ENCODE measurements at regions not wholly inside any gene's neighbourhood (a gene's known extent, or its start where the extent isn't known, plus 50 kb on each side); places are given as distances from the start of the nearest gene placed in this dataset.

DNA sequence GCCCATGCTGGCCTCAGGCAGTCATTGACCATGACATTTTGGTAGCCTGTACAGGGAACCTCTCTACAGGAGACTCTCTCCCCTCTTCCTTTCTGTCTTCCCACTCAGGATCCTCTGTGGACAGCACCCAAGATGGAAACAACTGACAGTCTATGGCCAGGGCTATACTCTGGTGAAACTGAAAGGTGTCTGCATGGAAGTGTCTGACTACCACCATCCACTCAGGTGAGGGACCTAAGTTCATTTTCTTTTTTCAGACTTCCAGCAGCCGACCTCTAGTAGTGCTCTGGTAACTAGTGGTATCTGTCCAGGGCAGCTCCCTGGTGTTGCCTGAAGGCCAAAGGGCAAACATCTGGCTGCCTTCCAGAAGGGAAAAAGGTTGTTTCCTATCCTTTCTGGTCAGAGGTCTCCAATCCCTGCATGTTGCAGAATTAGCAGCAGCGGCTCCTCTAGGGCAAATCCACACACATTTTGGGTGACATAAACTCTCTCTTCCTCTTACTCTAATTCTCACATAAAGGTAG, 804.5 kb downstream of the C4orf33 start:
- TF ChIP-seq, protein P1, sequence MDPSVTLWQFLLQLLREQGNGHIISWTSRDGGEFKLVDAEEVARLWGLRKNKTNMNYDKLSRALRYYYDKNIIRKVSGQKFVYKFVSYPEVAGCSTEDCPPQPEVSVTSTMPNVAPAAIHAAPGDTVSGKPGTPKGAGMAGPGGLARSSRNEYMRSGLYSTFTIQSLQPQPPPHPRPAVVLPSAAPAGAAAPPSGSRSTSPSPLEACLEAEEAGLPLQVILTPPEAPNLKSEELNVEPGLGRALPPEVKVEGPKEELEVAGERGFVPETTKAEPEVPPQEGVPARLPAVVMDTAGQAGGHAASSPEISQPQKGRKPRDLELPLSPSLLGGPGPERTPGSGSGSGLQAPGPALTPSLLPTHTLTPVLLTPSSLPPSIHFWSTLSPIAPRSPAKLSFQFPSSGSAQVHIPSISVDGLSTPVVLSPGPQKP (IDR thresholded peaks at IDR 0.05; ENCODE audit: borderline replicate concordance, low read depth, low read length) = no peak
- TF ChIP-seq, protein P2, sequence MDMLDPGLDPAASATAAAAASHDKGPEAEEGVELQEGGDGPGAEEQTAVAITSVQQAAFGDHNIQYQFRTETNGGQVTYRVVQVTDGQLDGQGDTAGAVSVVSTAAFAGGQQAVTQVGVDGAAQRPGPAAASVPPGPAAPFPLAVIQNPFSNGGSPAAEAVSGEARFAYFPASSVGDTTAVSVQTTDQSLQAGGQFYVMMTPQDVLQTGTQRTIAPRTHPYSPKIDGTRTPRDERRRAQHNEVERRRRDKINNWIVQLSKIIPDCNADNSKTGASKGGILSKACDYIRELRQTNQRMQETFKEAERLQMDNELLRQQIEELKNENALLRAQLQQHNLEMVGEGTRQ (IDR thresholded peaks at IDR 0.05; ENCODE audit: low read depth, low read length) = no peak
- no peak for TF ChIP-seq FOS (IDR thresholded peaks at IDR 0.05; ENCODE audit: low read depth, low read length)
- TF ChIP-seq CEBPB (IDR thresholded peaks at IDR 0.05; ENCODE audit: low read depth, low read length) = no peak
- no peak for TF ChIP-seq POLR2A (IDR thresholded peaks at IDR 0.05; ENCODE audit: low read depth, low read length)
- H3K9me3 ChIP-seq (ENCODE audit: control insufficient read depth, insufficient read depth, low read length) = peaks cover 23% of the 10 kb centered on the region
- in situ Hi-C loops (cut with MboI; ENCODE audit: low sequenced_read_pairs) (no loop called here), intact Hi-C loops (cut with micrococcal nuclease) (no loop called here), dilution Hi-C loops (cut with HindIII; ENCODE audit: low sequenced_read_pairs, unreplicated experiment) (no loop called here)
- no peak overlapping the region for H4K5ac ChIP-seq (ENCODE audit: low read depth, low read length)
- no CpG with 5 or more reads among the region's 2 CpGs for WGBS, 2 experiments (ENCODE audit: extremely low coverage in 2 of 2, insufficient read length in 1 of 2)
- no peak for ATAC-seq (ENCODE audit: low read depth)
- no peaks in the 10 kb centered on the region for H3K27me3 ChIP-seq (ENCODE audit: control insufficient read depth, insufficient read depth, low read length)
- H2AK5ac ChIP-seq (ENCODE audit: low read depth, low read length) = no peak overlapping the region
- no peak overlapping the region for H3K14ac ChIP-seq (replicated peaks; ENCODE audit: low read depth, low read length)
- H3K27ac ChIP-seq (ENCODE audit: insufficient read depth, low read length) = no peak overlapping the region
- no peaks in the 10 kb centered on the region for H3K36me3 ChIP-seq (ENCODE audit: control insufficient read depth, insufficient read depth, low read length)
- H4K91ac ChIP-seq (ENCODE audit: insufficient read depth, low read depth, low read length) = no peak overlapping the region
- H3K56ac ChIP-seq (ENCODE audit: extremely low read depth, insufficient read depth, low read length) = no peak overlapping the region
- no peak overlapping the region for H3K4me3 ChIP-seq (ENCODE audit: insufficient read depth, low read depth, low read length)
- no peak overlapping the region for H3K4me2 ChIP-seq (ENCODE audit: low read depth, low read length)
- no peaks in the 10 kb centered on the region for H4K20me1 ChIP-seq (ENCODE audit: insufficient read depth, low read length)
- no peak overlapping the region for H3K4ac ChIP-seq (ENCODE audit: low read depth, low read length)
- H4K8ac ChIP-seq (ENCODE audit: low read depth in 2 of 2, low read length in 2 of 2) = no peak overlapping the region
- H3K9ac ChIP-seq (ENCODE audit: low read depth, low read length) = no peak overlapping the region
- no peaks in the 10 kb centered on the region for H3K4me1 ChIP-seq (ENCODE audit: control insufficient read depth, insufficient read depth, low read length)
- no TSS peak for BruUV-seq (replicated peaks)
- H2AK9ac ChIP-seq (replicated peaks; ENCODE audit: low read depth, low read length, poor library complexity) = no peak overlapping the region
- no peak overlapping the region for H2BK120ac ChIP-seq (ENCODE audit: low read depth, low read length)
- CTCF ChIA-PET = no interaction called here
- H3K23ac ChIP-seq (ENCODE audit: low read depth, low read length) = no peak overlapping the region
- H3K9me1 ChIP-seq (ENCODE audit: insufficient read depth, low read length) = no peaks in the 10 kb centered on the region
- H2BK5ac ChIP-seq (ENCODE audit: low read depth, low read length, poor library complexity, severe bottlenecking) = no peak overlapping the region
- DNase-seq = no peak
- H3K79me1 ChIP-seq (ENCODE audit: low read depth in 1 of 2, low read length in 2 of 2) = no peaks in the 10 kb centered on the region
- no peak overlapping the region for H2BK20ac ChIP-seq (ENCODE audit: low read depth, low read length)
- POLR2A ChIA-PET (ENCODE audit: unreplicated experiment) = no interaction called here
- no peak overlapping the region for H3K18ac ChIP-seq (ENCODE audit: low read depth, low read length)
- no peak overlapping the region for H2AFZ ChIP-seq (replicated peaks; ENCODE audit: low read length, poor library complexity)
- H2BK15ac ChIP-seq (ENCODE audit: low read depth, low read length) = no peak overlapping the region

All from IMR-90 (cell line).